ENCODE measurements at regions not wholly inside any gene's neighbourhood (a gene's known extent, or its start where the extent isn't known, plus 50 kb on each side); places are given as distances from the start of the nearest gene placed in this dataset.

DNA sequence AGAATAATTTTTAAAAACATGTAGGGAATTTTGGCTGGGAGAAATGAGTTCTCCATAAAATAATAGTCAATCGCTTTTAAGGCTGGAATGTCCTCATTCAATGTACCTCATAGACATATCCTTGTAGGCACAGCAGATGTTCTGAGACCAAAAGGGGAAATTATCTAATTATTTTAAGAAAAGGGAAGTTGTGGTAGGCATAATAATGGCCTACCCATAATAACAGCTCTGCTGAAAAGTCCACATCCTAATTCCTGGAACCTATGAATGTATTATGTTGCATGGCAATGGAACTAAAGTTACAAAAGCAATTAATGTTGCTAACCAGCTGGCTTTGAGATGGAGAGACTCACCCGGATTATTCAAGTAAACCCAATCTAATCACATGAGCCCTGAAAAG is 216.1 kb downstream of the TRIM36 start:
- DNase-seq: no peak
- Histone ChIP-seq H3K4me3 (no peak overlapping the region), H3K27ac (no peak overlapping the region), H3K27me3 (no peaks in the 10 kb centered on the region), H3K9me3 (no peaks in the 10 kb centered on the region), H3K4me1 (no peaks in the 10 kb centered on the region), H3K36me3 (no peaks in the 10 kb centered on the region)
- 55 to 78% (median 77%) methylated on average over 2 of the region's 2 CpGs for WGBS, 5 donors
- TF ChIP-seq, protein P1, sequence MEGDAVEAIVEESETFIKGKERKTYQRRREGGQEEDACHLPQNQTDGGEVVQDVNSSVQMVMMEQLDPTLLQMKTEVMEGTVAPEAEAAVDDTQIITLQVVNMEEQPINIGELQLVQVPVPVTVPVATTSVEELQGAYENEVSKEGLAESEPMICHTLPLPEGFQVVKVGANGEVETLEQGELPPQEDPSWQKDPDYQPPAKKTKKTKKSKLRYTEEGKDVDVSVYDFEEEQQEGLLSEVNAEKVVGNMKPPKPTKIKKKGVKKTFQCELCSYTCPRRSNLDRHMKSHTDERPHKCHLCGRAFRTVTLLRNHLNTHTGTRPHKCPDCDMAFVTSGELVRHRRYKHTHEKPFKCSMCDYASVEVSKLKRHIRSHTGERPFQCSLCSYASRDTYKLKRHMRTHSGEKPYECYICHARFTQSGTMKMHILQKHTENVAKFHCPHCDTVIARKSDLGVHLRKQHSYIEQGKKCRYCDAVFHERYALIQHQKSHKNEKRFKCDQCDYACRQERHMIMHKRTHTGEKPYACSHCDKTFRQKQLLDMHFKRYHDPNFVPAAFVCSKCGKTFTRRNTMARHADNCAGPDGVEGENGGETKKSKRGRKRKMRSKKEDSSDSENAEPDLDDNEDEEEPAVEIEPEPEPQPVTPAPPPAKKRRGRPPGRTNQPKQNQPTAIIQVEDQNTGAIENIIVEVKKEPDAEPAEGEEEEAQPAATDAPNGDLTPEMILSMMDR (IDR thresholded peaks at IDR 0.05): no peak
- TF ChIP-seq POLR2AphosphoS5 (IDR thresholded peaks at IDR 0.05): no peak
- intact Hi-C loops (cut with DNase I; ENCODE audit: low total_unique reads): no loop called here

DNA sequence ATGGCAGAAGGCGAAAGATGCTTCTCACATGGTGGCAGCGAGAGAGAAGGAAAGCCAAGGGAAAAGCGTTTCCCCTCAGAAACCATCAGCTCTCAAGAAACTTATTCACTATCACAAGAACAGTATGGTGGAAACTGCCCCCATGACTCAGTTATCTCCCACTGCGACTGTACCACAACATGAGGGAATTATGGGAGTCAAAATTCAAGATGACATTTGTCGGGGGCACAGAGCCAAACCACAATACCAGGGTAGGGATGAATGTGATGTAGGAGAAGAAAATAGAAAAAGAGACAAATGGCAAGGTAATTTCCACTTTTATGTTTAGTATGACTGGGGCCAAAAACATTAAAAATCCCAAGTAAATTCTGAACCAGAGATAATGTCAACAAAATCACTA is 216.8 kb downstream of the TRIM36 start:
- Histone ChIP-seq H3K9me3 (no peaks in the 10 kb centered on the region), H3K27me3 (no peaks in the 10 kb centered on the region), H3K36me3 (no peaks in the 10 kb centered on the region), H3K4me1 (no peaks in the 10 kb centered on the region), H3K27ac (no peak overlapping the region), H3K4me3 (no peak overlapping the region)
- TF ChIP-seq POLR2AphosphoS5 (IDR thresholded peaks at IDR 0.05) (no peak), POLR2A (IDR thresholded peaks at IDR 0.05) (no peak), EP300 (IDR thresholded peaks at IDR 0.05) (no peak)
- TF ChIP-seq, protein P1 (IDR thresholded peaks at IDR 0.05): no peak
- DNase-seq: no peak
- WGBS, 5 donors: 68 to 77% (median 75%) methylated on average over 5 of the region's 5 CpGs
- intact Hi-C loops (cut with DNase I; ENCODE audit: low total_unique reads): no loop called here

DNA sequence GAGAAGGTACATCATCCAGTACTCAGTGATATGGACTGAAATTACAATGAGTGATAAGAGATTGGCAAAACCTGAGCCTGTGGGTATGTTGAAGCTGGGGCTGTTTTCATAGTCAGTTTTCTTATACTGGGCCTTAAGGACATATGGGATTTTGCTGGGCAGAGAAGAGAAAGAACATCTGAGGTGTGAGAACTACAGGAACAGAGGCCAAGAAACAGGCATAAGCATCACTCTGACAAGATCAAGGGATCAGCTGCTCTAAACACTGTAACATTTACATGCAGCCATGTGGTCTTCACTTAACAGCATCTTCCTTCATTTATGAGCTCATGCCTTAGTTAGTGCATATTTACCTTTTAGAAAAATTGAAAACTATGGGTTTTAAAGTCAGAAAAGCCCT is 220.0 kb downstream of the TRIM36 start:
- no peak overlapping the region for H3K4me3 ChIP-seq
- H3K9me3 ChIP-seq: no peaks in the 10 kb centered on the region
- intact Hi-C loops (cut with DNase I; ENCODE audit: low total_unique reads): no loop called here

DNA sequence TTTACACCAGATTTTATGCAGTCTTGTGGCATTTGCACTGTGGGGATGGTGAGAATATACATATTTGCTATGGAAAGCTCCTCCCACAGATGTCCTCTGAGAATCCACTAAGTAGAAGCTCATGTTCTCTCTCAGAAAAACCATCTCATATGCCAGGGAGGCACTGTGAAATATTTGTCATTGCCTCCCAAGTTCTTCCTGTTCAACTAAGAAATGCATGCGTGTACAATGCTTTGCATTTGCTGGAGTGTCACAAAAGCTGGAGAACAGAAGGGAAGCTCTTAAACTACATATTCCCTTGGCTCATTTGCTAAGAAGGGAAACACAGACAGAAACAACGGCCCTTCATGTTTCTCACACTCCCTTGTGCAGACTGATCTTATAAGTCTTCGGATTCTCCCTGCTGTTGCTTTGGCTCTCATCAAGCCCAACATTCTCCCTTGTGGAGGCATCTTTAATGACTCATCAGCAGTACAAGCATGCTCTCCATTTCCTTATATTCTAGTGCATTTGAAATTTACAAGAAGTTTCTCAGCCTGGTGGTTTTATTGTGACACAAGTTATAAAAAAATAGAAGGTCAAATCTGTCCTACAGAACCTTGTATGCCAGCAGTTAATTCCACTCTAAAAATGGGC is 220.6 kb downstream of the TRIM36 start:
- Histone ChIP-seq H3K9me3 (no peaks in the 10 kb centered on the region), H3K4me1 (no peaks in the 10 kb centered on the region), H3K27ac (no peak overlapping the region), H3K27me3 (no peaks in the 10 kb centered on the region), H3K36me3 (no peaks in the 10 kb centered on the region), H3K4me3 (no peak overlapping the region)
- DNase-seq: peak in 1 of 2 donors; percentile 14
- TF ChIP-seq POLR2A (IDR thresholded peaks at IDR 0.05) (no peak), EP300 (IDR thresholded peaks at IDR 0.05) (no peak), POLR2AphosphoS5 (IDR thresholded peaks at IDR 0.05) (no peak)
- TF ChIP-seq, protein P1 (IDR thresholded peaks at IDR 0.05): no peak
- intact Hi-C loops (cut with DNase I; ENCODE audit: low total_unique reads): no loop called here
- WGBS, 5 donors: 80 to 91% (median 83%) methylated on average over 3 of the region's 3 CpGs

More for the DNA sequence above, 220.0 kb downstream of the TRIM36 start:
- no peaks in the 10 kb centered on the region for H3K36me3 ChIP-seq
- no peak for TF ChIP-seq POLR2A (IDR thresholded peaks at IDR 0.05)
- TF ChIP-seq POLR2AphosphoS5 (IDR thresholded peaks at IDR 0.05): no peak
- TF ChIP-seq EP300 (IDR thresholded peaks at IDR 0.05): no peak
- TF ChIP-seq, protein P1 (IDR thresholded peaks at IDR 0.05): no peak
- no peak overlapping the region for H3K27ac ChIP-seq
- H3K27me3 ChIP-seq: no peaks in the 10 kb centered on the region
- H3K4me1 ChIP-seq: no peaks in the 10 kb centered on the region
- DNase-seq: no peak
